GDM1 (cell line): ENCODE measurements at regions not wholly inside any gene's neighbourhood (a gene's known extent, or its start where the extent isn't known, plus 50 kb on each side); places are given as distances from the start of the nearest gene placed in this dataset.

Experiments
- DNase-seq: peaks from one replicate; lab custom pipeline; 2025; lab: John Stamatoyannopoulos, UW

GRCh38 chr4:19146038-19146437 is 1105.7 kb upstream of the SLIT2 start:
- DNase-seq, result no peak

- no peak for DNase-seq
These were observed 1114.5 kb upstream of the LCORL start for GRCh38 chr4:19135895-19136633.

GRCh38 chr4:19134685-19135084 is 1113.1 kb upstream of the LCORL start:
- no peak for DNase-seq

- no peak for DNase-seq
These were observed 1111.8 kb upstream of the LCORL start for GRCh38 chr4:19133315-19133714.

- DNase-seq, result no peak
These were observed 1109.3 kb upstream of the LCORL start for GRCh38 chr4:19130866-19131265.

GRCh38 chr4:19128176-19128575 is 1106.6 kb upstream of the LCORL start:
- no peak for DNase-seq

GRCh38 chr4:19126903-19127302 is 1105.3 kb upstream of the LCORL start:
- no peak for DNase-seq

- no peak for DNase-seq
These were observed 1102.1 kb upstream of the LCORL start for GRCh38 chr4:19123681-19124080.

- no peak for DNase-seq
These were observed 1098.5 kb upstream of the LCORL start for GRCh38 chr4:19119904-19120560.

GRCh38 chr4:19117022-19117421 is 1095.5 kb upstream of the LCORL start:
- DNase-seq, result no peak

GRCh38 chr4:19104176-19104575 is 1082.6 kb upstream of the LCORL start:
- no peak for DNase-seq

GRCh38 chr4:19095491-19096046 is 1074.0 kb upstream of the LCORL start:
- no peak for DNase-seq

- DNase-seq, result no peak
These were observed 1072.4 kb upstream of the LCORL start for GRCh38 chr4:19093951-19094350.

- no peak for DNase-seq
These were observed 1071.2 kb upstream of the LCORL start for GRCh38 chr4:19092797-19093196.

- DNase-seq, result no peak
These were observed 1052.5 kb upstream of the LCORL start for GRCh38 chr4:19074036-19074435.

GRCh38 chr4:19063662-19064061 is 1042.1 kb upstream of the LCORL start:
- DNase-seq, result no peak

- no peak for DNase-seq
These were observed 1033.4 kb upstream of the LCORL start for GRCh38 chr4:19054916-19055315.

- no peak for DNase-seq
These were observed 1030.3 kb upstream of the LCORL start for GRCh38 chr4:19051831-19052230.

- DNase-seq, result no peak
These were observed 1025.8 kb upstream of the LCORL start for GRCh38 chr4:19047279-19047880.

- DNase-seq, result no peak
These were observed 1018.3 kb upstream of the LCORL start for GRCh38 chr4:19039816-19040215.

- no peak for DNase-seq
These were observed 1016.7 kb upstream of the LCORL start for GRCh38 chr4:19038231-19038630.

- no peak for DNase-seq
These were observed 1012.5 kb upstream of the LCORL start for GRCh38 chr4:19033816-19034733.
